GM18519 (cell line): ENCODE measurements at regions not wholly inside any gene's neighbourhood (a gene's known extent, or its start where the extent isn't known, plus 50 kb on each side); places are given as distances from the start of the nearest gene placed in this dataset.
"Not testable (repeated sequence)": the region's sequence is repeated elsewhere in the genome, so short reads cannot be mapped to it uniquely, and the experiment has no call there.

ENCODE experiments used
- ATAC-seq: cut with Tn5 transposase; IDR thresholded peaks from one replicate; pipeline ENCODE4 v1.9.1; 2021; ENCODE audit warnings: mild to moderate bottlenecking, moderate library complexity; ENCODE audit not compliant: unreplicated experiment, low FRiP score

DNA sequence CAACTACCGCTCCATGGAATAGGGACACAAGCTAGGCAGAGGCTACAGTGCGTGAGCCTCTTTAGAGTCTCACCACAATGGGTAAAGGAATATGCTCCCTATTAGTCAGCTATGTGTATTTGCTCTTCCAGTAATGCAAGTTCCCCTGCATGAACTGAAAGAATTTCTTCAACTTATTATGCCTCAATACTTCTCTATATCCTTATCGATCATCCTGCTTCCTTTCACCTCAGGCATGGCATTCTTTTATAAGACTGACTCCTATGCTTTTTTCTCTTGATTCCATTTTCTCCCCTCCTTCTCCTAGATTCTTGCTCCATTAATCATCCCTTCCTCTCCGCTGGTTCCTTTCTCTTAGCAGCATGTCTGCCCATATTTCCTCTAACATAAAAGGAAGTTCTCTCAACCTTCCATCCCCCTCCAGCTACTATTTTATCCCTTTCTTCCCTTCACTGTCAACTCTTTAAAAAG, 94.5 kb upstream of the CPM start:
- no peak for ATAC-seq

GRCh38 chr12:69028941-69029729, 96.2 kb upstream of the CPM start:
- no peak for ATAC-seq

GRCh38 chr12:69030321-69030720, 97.3 kb upstream of the CPM start:
- ATAC-seq, result no peak

GRCh38 chr12:69036533-69036932, 103.6 kb upstream of the CPM start:
- no peak for ATAC-seq

- no peak for ATAC-seq
Measured at GRCh38 chr12:69036999-69037398, 104.0 kb upstream of the CPM start.

DNA sequence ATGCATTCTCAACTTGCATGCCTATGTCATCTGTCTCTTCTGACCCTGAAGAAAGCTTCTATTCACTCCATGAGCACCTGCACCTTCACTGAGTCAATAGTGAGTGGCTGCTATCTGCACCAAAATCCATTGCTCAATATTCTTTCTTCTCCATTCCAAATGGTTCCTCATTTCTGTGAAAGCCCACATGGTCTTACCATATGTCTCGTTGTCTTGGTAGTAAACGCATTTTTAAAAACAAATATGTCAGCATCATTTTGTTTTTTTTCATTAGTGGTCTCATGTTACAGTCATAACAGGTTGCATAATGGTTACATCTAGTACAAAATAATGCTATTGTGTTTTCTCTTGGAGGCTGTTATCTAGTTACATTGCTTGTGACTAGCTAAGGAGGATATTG, 106.9 kb upstream of the CPM start:
- no peak for ATAC-seq

GRCh38 chr12:69042557-69042956, 109.6 kb upstream of the CPM start:
- no peak for ATAC-seq

DNA sequence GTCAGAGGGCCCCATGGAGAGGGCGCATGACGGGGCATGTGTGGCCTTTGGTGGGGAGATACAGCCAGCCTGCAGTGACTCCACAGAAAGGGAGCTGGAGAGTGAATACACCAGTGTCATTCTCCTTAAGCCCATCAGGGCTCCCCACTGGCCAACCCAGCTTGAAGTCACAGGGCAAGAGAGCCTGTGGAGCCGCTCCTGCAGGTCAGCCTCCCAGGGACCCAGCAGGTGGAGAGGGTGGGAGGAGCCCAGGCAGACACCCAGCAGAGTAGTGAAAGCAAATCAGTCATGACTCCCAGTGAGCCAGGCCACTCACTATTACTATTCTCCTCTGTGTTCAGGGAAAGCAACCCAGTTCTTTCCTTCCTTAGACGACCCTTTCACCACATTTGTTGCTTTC, 110.0 kb upstream of the CPM start:
- no peak for ATAC-seq

GRCh38 chr12:69044887-69045286, 111.9 kb upstream of the CPM start:
- ATAC-seq, result no peak

DNA sequence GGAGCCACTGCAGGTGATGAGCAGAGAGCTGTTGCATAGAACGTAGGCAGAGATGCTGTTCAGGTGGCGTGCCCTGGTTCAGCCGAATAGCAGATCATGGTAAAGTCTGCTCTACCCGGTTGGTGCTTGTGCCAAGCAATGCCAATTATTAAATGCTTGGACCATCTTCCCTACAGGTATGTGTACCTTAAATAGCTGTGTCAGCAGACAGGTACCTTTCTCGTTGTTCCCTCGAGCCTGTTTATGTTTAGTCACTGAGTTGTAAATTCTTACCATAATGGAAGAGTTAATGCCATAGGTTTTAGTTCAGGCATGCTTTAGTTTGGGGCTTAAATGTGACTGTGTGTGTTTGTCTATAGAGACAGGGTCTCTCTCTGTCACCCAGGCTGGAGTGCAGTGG, 112.5 kb upstream of the CPM start:
- no peak for ATAC-seq

DNA sequence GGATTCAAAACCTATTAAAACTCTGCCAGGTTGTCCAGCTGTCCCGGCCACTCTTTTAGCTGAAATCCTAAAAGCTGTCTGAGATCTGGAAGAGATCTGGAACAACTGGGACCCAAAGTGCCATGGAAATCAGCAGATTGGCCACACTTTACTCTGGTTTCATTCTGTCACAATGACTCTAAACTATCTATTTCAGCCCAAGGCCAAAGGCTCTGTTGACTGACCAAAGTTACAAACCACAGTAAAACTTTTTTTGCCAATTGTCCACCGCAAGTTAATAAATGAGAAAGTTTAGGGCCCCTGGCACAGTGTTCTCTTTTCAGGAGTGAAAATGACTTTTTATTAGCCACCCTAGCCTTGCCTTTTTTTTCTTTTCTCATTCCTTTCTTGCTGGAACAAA, 113.4 kb upstream of the CPM start:
- no peak for ATAC-seq

DNA sequence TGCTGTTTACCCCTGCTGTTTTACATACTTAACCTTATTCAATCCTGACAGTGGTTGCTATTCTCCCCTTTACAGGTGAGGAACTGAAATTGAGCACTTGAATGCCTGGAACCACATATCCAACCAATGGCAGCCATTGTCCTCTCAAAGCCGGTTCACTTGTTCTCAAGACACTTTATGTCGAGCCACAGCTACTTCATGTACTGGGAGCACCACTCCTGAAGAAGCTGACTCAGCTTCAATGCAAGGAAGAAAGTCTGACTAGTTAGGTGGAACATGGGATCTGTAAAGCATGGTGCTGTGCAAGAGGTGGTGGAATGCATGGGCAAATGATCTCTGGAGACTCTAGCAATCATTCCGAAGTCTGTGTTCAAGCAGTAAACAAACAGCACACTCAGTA, 113.9 kb upstream of the CPM start:
- ATAC-seq, result no peak

- ATAC-seq, result no peak
Measured at GRCh38 chr12:69047990-69048389, 115.0 kb upstream of the CPM start.

- not testable (repeated sequence) for ATAC-seq
Measured at GRCh38 chr12:69049855-69050254, 116.9 kb upstream of the CPM start.

GRCh38 chr12:69052613-69053408, 119.8 kb upstream of the CPM start:
- ATAC-seq, result no peak

DNA sequence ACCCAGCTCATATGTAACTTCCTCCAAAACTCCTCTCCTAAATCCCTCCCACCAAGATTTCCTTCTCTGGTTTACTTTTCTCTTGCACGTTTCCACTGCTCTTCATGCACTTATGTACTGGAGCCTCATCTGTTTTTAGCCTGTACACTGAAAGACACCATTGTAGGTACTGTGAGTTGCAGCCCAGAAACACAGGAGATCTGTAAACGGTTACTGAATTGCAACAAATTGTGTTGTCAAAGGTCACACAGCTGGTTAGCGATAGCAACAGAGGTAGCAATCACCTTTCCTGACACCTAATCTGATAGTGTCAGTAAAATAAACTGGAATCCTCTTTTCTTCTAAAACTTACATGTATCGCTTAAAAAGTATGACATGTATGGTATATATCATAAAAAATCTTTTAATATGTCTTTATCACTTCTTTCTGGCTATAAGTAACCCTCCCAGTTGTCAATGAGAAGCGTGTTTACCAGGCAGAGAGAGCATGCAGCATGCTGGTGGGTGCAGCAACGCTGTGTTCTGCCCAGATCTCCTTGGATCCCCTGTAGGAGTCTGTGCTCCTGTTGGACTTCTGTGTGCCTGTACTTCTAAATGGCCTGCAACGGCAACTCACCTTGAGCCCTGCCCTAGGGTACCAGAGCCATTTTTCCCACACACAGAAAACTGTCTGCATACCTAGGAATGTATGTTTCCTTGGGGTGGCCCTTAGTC, 121.5 kb upstream of the CPM start:
- no peak for ATAC-seq

- no peak for ATAC-seq
Measured at GRCh38 chr12:69055280-69055679, 122.3 kb upstream of the CPM start.

DNA sequence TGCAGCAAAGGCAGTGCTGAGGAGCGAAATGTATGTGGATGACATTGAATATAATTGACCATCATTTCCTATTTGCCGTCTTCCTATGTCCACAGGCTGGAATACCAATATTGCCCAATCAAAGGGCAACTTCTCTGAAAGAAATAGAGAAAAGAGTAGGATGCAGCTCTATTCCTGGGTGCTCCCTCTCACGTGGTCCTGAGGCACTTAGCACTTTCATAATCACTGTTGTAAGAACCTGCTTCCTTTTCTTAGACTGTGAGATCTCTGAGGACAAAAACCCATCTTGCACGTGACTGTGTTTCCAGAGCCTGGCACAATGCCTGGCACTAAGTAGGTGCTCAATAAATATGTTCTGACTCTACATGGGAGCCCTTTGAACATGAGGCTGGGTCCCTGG, 122.7 kb upstream of the CPM start:
- ATAC-seq, result no peak

- ATAC-seq, result no peak
Measured at GRCh38 chr12:69056743-69057515, 124.0 kb upstream of the CPM start.

- ATAC-seq, result no peak
Measured at GRCh38 chr12:69057742-69058141, 124.8 kb upstream of the CPM start.
